ENCODE measurements at regions not wholly inside any gene's neighbourhood (a gene's known extent, or its start where the extent isn't known, plus 50 kb on each side); places are given as distances from the start of the nearest gene placed in this dataset.

GRCh38 chr18:34128436-34128835 lies 96.3 kb downstream of the NOL4 start:
- no peak for TF ChIP-seq CTCF (conservative IDR thresholded peaks at IDR 0.05)
- TF ChIP-seq ZFX (IDR thresholded peaks at IDR 0.05): no peak
